B cell (primary cell): ENCODE measurements at regions not wholly inside any gene's neighbourhood (a gene's known extent, or its start where the extent isn't known, plus 50 kb on each side); places are given as distances from the start of the nearest gene placed in this dataset.

Experiments used
- ATAC-seq: fragments of 200-7000 bp; cut with Tn5 transposase; one replicate; pipeline ENCODE4 v1.10.0; 2021; ENCODE audit warnings: low read depth, mild to moderate bottlenecking, moderate number of reproducible peaks, moderate library complexity
- CTCF ChIA-PET: fragments of 350-600 bp; sonication (Branson Sonifier 250); formaldehyde crosslinking; loops from one replicate; lab custom pipeline; 2021; ENCODE audit warnings: antibody characterized with exemption, inconsistent platforms; lab: Charles Lee
- POLR2A ChIA-PET: fragments of 350-600 bp; sonication (Branson Sonifier 250); formaldehyde crosslinking; loops from one replicate; lab custom pipeline; 2021; ENCODE audit warnings: antibody characterized with exemption; lab: Charles Lee
- DNase-seq: peaks from one replicate; pipeline ENCODE4 v3.0.0; 2013
- H2AFZ ChIP-seq: 2 replicates; pipeline ENCODE4 v1.6.1; 2012; ENCODE audit warnings: mild to moderate bottlenecking, low read depth, low read length; ENCODE audit not compliant: insufficient read depth, poor library complexity, severe bottlenecking
- H3K27ac ChIP-seq, 2 donors: 1 replicate in 1 of 2; 2 replicates in 1 of 2; pipeline ENCODE4 v1.5.1; 2012 to 2013; ENCODE audit warnings: low read length in 2 of 2, mild to moderate bottlenecking in 2 of 2, moderate library complexity in 1 of 2
- H3K27me3 ChIP-seq, 4 experiments: fragments of 200-600 bp in 1 of 4; sonication (generic) in 1 of 4; replicated peaks in 1 of 4; 1 replicate in 2 of 4; 2 replicates in 2 of 4; pipeline versions ENCODE4 v1.6.1 to v1.7.0; 2013 to 2016; ENCODE audit warnings: low read length in 3 of 4, mild to moderate bottlenecking in 2 of 4, mixed read lengths in 1 of 4, moderate library complexity in 1 of 4; ENCODE audit not compliant: insufficient read depth in 4 of 4, control insufficient read depth in 3 of 4; ENCODE audit errors: control extremely low read depth in 1 of 4
- H3K36me3 ChIP-seq, 2 experiments: replicated peaks in 1 of 2; 1 replicate in 1 of 2; 2 replicates in 1 of 2; pipeline versions ENCODE4 v1.6.1 to v1.7.1; 2013; ENCODE audit warnings: low read length in 1 of 2; ENCODE audit not compliant: insufficient read depth in 2 of 2, control insufficient read depth in 1 of 2; ENCODE audit errors: control extremely low read depth in 1 of 2, extremely low read depth in 1 of 2
- H3K4me1 ChIP-seq, 2 donors: fragments of 200-600 bp in 1 of 2; sonication (generic) in 1 of 2; 1 replicate in 1 of 2; 2 replicates in 1 of 2; pipeline versions ENCODE4 v1.5.1 to v1.6.1; 2013 to 2017; ENCODE audit warnings: low read length in 2 of 2; ENCODE audit not compliant: control insufficient read depth in 2 of 2, insufficient read depth in 2 of 2
- H3K4me2 ChIP-seq: replicated peaks from 2 replicates; pipeline ENCODE3; 2012; ENCODE audit warnings: mild to moderate bottlenecking, low read depth, low read length; ENCODE audit not compliant: poor library complexity, severe bottlenecking
- H3K4me3 ChIP-seq, 5 experiments: fragments of 200-600 bp in 1 of 5; sonication (generic) in 1 of 5; 1 replicate in 3 of 5; 2 replicates in 2 of 5; pipeline versions ENCODE4 v1.5.1 to v1.7.0; 2011 to 2016; ENCODE audit warnings: low read length in 4 of 5, mild to moderate bottlenecking in 4 of 5, low read depth in 2 of 5, control low read depth in 1 of 5, moderate library complexity in 1 of 5; ENCODE audit not compliant: insufficient read depth in 1 of 5; ENCODE audit errors: control extremely low read depth in 1 of 5, extremely low read depth in 1 of 5
- H3K79me2 ChIP-seq: fragments of 200-600 bp; sonication (generic); one replicate; pipeline ENCODE4 v1.6.0; 2016; ENCODE audit warnings: low read length; ENCODE audit not compliant: control insufficient read depth, insufficient read depth
- H3K9ac ChIP-seq: fragments of 200-600 bp; sonication (generic); 2 replicates; pipeline ENCODE4 v1.6.1; 2017; ENCODE audit warnings: mild to moderate bottlenecking, low read length, moderate library complexity
- H3K9me3 ChIP-seq, 3 donors: one replicate each; pipeline versions ENCODE4 v1.6.1 to v1.7.1; 2013; ENCODE audit warnings: low read length in 2 of 3; ENCODE audit not compliant: control insufficient read depth in 2 of 3, insufficient read depth in 1 of 3; ENCODE audit errors: control extremely low read depth in 1 of 3
- H4K20me1 ChIP-seq: 2 replicates; pipeline ENCODE4 v1.6.0; 2012; ENCODE audit warnings: mild to moderate bottlenecking, low read length; ENCODE audit not compliant: insufficient read depth, control insufficient read depth, poor library complexity, severe bottlenecking
- H3K27ac Mint-ChIP-seq: one replicate; pipeline ENCODE4 v1.8.0; 2021; ENCODE audit warnings: mixed read lengths
- H3K27me3 Mint-ChIP-seq: one replicate; pipeline ENCODE4 v1.8.0; 2021; ENCODE audit warnings: mixed read lengths
- H3K4me1 Mint-ChIP-seq: one replicate; pipeline ENCODE4 v1.8.0; 2021; ENCODE audit warnings: mixed read lengths
- H3K4me3 Mint-ChIP-seq: one replicate; pipeline ENCODE4 v1.8.0; 2021; ENCODE audit warnings: mixed read lengths
- H3K9me3 Mint-ChIP-seq: one replicate; pipeline ENCODE4 v1.8.0; 2022; ENCODE audit warnings: mixed read lengths; ENCODE audit not compliant: insufficient read depth
- EZH2 ChIP-seq: IDR thresholded peaks from 2 replicates; pipeline ENCODE4 v1.6.1; 2012; ENCODE audit warnings: borderline replicate concordance, low read depth, mild to moderate bottlenecking, moderate library complexity, low read length; ENCODE audit not compliant: insufficient read depth, poor library complexity, severe bottlenecking
- WGBS: methylation state at CpG from one replicate; pipeline ENCODE4 v1.1.5; 2013; ENCODE audit warnings: missing lambda C conversion rate; ENCODE audit not compliant: insufficient coverage; 5-methylcytosine and 5-hydroxymethylcytosine counted together
- intact Hi-C: fragments of 100-400 bp; cut with micrococcal nuclease; formaldehyde crosslinking; loops from one replicate; pipeline ENCODE4 v1.10.0; 2022
- TF ChIP-seq, protein P1 (sequence below): fragments of 200-600 bp; IDR thresholded peaks from one replicate; pipeline ENCODE4 v1.8.0; 2022; ENCODE audit warnings: antibody characterized with exemption, mild to moderate bottlenecking

DNA sequence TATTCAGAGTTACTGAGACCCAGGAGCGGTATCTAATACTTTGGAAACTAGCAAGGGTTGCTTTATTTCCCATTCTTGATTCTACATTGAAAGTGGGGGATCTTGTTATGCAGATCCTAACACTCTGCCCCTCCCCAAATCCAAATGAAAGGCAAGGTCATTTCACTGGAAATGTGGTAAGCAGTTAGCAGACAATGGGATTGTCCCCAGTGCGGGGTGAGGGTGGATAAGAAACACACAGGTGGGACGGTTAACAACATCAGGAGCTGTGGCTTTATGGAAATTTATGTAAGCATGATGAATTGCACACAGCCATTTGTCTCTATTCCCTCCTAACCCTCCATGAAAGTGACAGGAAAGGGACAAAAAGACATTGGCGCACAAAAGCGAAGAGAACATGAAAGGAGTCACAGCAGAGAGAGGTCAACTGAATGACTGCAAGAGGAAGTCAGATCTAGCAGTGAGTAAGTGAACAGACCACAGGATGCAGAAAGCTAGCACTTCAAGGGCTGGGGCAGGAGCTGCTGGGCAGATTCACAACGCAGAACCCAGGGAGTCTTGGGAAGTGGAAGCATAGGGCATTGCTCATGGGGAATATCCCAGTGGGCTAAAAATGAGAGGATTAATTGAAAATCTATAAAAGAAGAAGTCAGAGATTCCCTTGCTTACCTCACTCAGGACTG, 184.4 kb downstream of the HSD17B3 start:
- Mint-ChIP-seq H3K27me3 (peaks cover 37% of the 10 kb centered on the region), H3K4me3 (no peak overlapping the region), H3K27ac (no peak overlapping the region), H3K4me1 (no peaks in the 10 kb centered on the region), H3K9me3 (peaks cover 5% of the 10 kb centered on the region)
- H3K79me2 ChIP-seq = no peaks in the 10 kb centered on the region
- TF ChIP-seq, protein P1, sequence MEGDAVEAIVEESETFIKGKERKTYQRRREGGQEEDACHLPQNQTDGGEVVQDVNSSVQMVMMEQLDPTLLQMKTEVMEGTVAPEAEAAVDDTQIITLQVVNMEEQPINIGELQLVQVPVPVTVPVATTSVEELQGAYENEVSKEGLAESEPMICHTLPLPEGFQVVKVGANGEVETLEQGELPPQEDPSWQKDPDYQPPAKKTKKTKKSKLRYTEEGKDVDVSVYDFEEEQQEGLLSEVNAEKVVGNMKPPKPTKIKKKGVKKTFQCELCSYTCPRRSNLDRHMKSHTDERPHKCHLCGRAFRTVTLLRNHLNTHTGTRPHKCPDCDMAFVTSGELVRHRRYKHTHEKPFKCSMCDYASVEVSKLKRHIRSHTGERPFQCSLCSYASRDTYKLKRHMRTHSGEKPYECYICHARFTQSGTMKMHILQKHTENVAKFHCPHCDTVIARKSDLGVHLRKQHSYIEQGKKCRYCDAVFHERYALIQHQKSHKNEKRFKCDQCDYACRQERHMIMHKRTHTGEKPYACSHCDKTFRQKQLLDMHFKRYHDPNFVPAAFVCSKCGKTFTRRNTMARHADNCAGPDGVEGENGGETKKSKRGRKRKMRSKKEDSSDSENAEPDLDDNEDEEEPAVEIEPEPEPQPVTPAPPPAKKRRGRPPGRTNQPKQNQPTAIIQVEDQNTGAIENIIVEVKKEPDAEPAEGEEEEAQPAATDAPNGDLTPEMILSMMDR = no peak
- no peak for TF ChIP-seq EZH2
- DNase-seq (no peak), ATAC-seq (no peak)
- H2AFZ ChIP-seq = no peak overlapping the region
- ChIA-PET CTCF (no interaction called here), POLR2A (no interaction called here)
- H4K20me1 ChIP-seq = no peaks in the 10 kb centered on the region
- intact Hi-C loops = no loop called here
- H3K36me3 ChIP-seq = no peaks in the 10 kb centered on the region
- no peak overlapping the region for H3K4me2 ChIP-seq
- H3K4me1 ChIP-seq = no peaks in the 10 kb centered on the region
- peaks cover 0 to 11% (median 0%) of the 10 kb centered on the region in 3 donors for H3K9me3 ChIP-seq
- H3K4me3 ChIP-seq = no peak overlapping the region
- no peaks in the 10 kb centered on the region for H3K27me3 ChIP-seq
- no peak overlapping the region for H3K27ac ChIP-seq
- no peak overlapping the region for H3K9ac ChIP-seq
- WGBS = 100% methylated on average over 3 of the region's 6 CpGs

DNA sequence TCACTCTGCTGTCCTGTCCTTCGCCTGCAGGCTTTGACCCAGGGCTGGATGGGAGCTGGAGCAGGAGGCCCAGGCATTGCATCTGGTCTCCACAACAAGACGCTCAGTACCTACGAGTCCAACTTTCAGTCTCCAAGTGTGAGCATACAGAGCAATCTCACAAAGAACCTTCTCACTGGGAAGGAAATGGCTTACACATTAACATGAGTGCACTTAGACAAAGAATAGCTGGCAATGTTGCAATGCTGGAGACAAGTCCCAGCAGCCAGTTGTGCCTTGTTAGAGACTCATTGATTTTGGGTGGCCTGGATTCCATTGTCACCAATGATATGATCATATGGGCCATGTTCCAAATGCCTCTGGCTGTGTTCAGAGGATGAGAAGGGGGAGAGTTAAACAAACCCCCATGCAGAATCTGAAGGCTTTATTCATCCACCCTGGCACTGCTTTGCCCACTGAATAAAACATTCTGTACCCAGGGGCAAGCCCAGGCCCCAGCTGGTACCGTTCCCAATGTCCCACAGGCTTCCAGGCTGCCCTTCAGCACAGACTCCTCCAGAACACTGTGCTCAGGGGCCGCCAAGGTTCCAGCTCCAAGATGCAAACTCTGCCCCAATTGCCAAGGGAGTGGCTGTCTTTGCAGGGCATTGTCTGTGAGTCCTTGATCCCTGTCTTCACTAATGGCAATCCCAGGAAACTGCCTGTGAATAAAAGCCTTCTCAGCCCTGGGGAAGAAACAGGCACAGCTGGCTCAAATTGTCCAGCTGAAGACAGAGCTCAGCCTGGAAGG, 185.5 kb downstream of the HSD17B3 start:
- DNase-seq (no peak), ATAC-seq (no peak)
- intact Hi-C loops = no loop called here
- ChIA-PET POLR2A (no interaction called here), CTCF (no interaction called here)
- peaks cover 5% of the 10 kb centered on the region for H3K9me3 Mint-ChIP-seq
- no peak overlapping the region for H3K4me3 Mint-ChIP-seq
- Histone ChIP-seq H3K4me2 (no peak overlapping the region), H3K4me3 (no peak overlapping the region), H3K36me3 (no peaks in the 10 kb centered on the region), H2AFZ (no peak overlapping the region), H3K27me3 (peaks cover 0 to 3% (median 0%) of the 10 kb centered on the region in 4 experiments), H3K9me3 (peaks cover 0 to 11% (median 0%) of the 10 kb centered on the region in 3 donors), H3K9ac (no peak overlapping the region), H3K4me1 (no peaks in the 10 kb centered on the region), H3K79me2 (no peaks in the 10 kb centered on the region), H3K27ac (no peak overlapping the region), H4K20me1 (no peaks in the 10 kb centered on the region)
- 86% methylated on average over 5 of the region's 5 CpGs for WGBS
- H3K27me3 Mint-ChIP-seq = peaks cover 42% of the 10 kb centered on the region
- TF ChIP-seq EZH2 = no peak
- TF ChIP-seq, protein P1 = no peak
- no peak overlapping the region for H3K27ac Mint-ChIP-seq
- no peaks in the 10 kb centered on the region for H3K4me1 Mint-ChIP-seq
